ENCODE measurements at regions not wholly inside any gene's neighbourhood (a gene's known extent, or its start where the extent isn't known, plus 50 kb on each side); places are given as distances from the start of the nearest gene placed in this dataset.

GRCh38 chr18:56381196-56381595 lies 257.2 kb downstream of the TXNL1 start:
- CTCF ChIA-PET = no interaction called here
- POLR2A ChIA-PET = no interaction called here
- no peak for DNase-seq
- ATAC-seq (ENCODE audit: low read depth) = no peak
- Mint-ChIP-seq H3K36me3 (ENCODE audit: low read depth) (no peaks in the 10 kb centered on the region), H3K27ac (no peak overlapping the region), H3K27me3 (no peaks in the 10 kb centered on the region), H3K9me3 (peaks cover 2% of the 10 kb centered on the region), H3K4me1 (peaks cover 3% of the 10 kb centered on the region), H3K4me3 (no peak overlapping the region)
- intact Hi-C loops (cut with micrococcal nuclease) = no loop called here
- TF ChIP-seq, protein P1, sequence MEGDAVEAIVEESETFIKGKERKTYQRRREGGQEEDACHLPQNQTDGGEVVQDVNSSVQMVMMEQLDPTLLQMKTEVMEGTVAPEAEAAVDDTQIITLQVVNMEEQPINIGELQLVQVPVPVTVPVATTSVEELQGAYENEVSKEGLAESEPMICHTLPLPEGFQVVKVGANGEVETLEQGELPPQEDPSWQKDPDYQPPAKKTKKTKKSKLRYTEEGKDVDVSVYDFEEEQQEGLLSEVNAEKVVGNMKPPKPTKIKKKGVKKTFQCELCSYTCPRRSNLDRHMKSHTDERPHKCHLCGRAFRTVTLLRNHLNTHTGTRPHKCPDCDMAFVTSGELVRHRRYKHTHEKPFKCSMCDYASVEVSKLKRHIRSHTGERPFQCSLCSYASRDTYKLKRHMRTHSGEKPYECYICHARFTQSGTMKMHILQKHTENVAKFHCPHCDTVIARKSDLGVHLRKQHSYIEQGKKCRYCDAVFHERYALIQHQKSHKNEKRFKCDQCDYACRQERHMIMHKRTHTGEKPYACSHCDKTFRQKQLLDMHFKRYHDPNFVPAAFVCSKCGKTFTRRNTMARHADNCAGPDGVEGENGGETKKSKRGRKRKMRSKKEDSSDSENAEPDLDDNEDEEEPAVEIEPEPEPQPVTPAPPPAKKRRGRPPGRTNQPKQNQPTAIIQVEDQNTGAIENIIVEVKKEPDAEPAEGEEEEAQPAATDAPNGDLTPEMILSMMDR (IDR thresholded peaks at IDR 0.05) = no peak

GRCh38 chr18:56380685-56381084 lies 257.7 kb downstream of the TXNL1 start:
- ATAC-seq (ENCODE audit: low read depth) (no peak), DNase-seq (no peak)
- H3K27me3 Mint-ChIP-seq = no peaks in the 10 kb centered on the region
- POLR2A ChIA-PET = no interaction called here
- CTCF ChIA-PET = no interaction called here
- intact Hi-C loops (cut with micrococcal nuclease) = no loop called here
- TF ChIP-seq, protein P1 (IDR thresholded peaks at IDR 0.05) = no peak
- H3K9me3 Mint-ChIP-seq = peaks cover 2% of the 10 kb centered on the region
- peaks cover 3% of the 10 kb centered on the region for H3K4me1 Mint-ChIP-seq
- no peak overlapping the region for H3K4me3 Mint-ChIP-seq
- H3K27ac Mint-ChIP-seq = no peak overlapping the region
- H3K36me3 Mint-ChIP-seq (ENCODE audit: low read depth) = no peaks in the 10 kb centered on the region

- Mint-ChIP-seq H3K27ac (no peak overlapping the region), H3K4me3 (no peak overlapping the region), H3K9me3 (peaks cover 2% of the 10 kb centered on the region), H3K36me3 (ENCODE audit: low read depth) (no peaks in the 10 kb centered on the region), H3K27me3 (no peaks in the 10 kb centered on the region), H3K4me1 (peaks cover 4% of the 10 kb centered on the region)
- POLR2A ChIA-PET = no interaction called here
- ATAC-seq (ENCODE audit: low read depth) = no peak
- intact Hi-C loops (cut with micrococcal nuclease) = no loop called here
- CTCF ChIA-PET = no interaction called here
- TF ChIP-seq, protein P1 (IDR thresholded peaks at IDR 0.05) = no peak
- DNase-seq = no peak
Measured at GRCh38 chr18:56379256-56379655, 259.1 kb downstream of the TXNL1 start.

- H3K9me3 Mint-ChIP-seq = peaks cover 2% of the 10 kb centered on the region
- CTCF ChIA-PET = no interaction called here
- no peak overlapping the region for H3K4me3 Mint-ChIP-seq
- peaks cover 4% of the 10 kb centered on the region for H3K4me1 Mint-ChIP-seq
- ATAC-seq (ENCODE audit: low read depth) (no peak), DNase-seq (no peak)
- no peak overlapping the region for H3K27ac Mint-ChIP-seq
- no peaks in the 10 kb centered on the region for H3K36me3 Mint-ChIP-seq (ENCODE audit: low read depth)
- intact Hi-C loops (cut with micrococcal nuclease) = no loop called here
- POLR2A ChIA-PET = no interaction called here
- H3K27me3 Mint-ChIP-seq = no peaks in the 10 kb centered on the region
- TF ChIP-seq, protein P1 (IDR thresholded peaks at IDR 0.05) = no peak
Measured at GRCh38 chr18:56377231-56377630, 261.2 kb downstream of the TXNL1 start.

DNA sequence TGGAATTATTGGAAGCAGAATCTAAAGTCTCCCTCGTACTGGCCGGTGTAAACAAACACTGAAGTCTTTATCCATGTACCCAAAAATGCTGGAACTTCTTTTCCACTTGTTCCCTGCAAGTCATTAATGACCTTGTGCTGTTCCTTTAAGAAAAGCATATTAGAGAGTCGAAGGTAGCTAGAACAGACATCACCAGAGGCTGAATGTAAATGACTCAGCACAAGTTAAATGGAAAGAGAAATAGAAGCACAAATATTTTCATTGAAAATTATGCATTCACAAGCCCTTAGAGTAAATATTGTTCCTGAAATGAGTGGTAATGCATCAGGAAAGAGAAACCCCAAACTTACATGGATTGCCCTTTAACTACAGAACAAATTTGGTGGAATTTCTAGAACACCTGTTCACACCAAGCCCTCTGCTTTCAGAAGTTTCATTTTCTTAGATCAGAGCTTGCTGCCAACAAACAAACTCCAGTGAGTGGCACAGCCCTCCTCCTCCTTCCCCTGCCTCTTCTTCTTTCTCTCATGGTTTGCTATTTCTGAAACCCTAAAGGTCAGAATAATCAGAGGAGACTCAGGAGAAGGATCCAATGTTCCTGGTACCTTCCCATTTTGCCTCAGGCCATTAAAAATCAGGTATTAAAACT lies 264.3 kb downstream of the TXNL1 start:
- POLR2A ChIA-PET = no interaction called here
- CTCF ChIA-PET = no interaction called here
- Mint-ChIP-seq H3K4me1 (peaks cover 4% of the 10 kb centered on the region), H3K36me3 (ENCODE audit: low read depth) (no peaks in the 10 kb centered on the region), H3K4me3 (no peak overlapping the region), H3K27ac (no peak overlapping the region), H3K9me3 (no peaks in the 10 kb centered on the region), H3K27me3 (no peaks in the 10 kb centered on the region)
- intact Hi-C loops (cut with micrococcal nuclease) = no loop called here
- TF ChIP-seq, protein P1 (IDR thresholded peaks at IDR 0.05) = no peak
- ATAC-seq (ENCODE audit: low read depth) (no peak), DNase-seq (no peak)

Measured in activated B cell treated with CpG ODN at 0.5 μM for 24 hours (primary cell).